HuH-7 (cell line): ENCODE measurements at regions not wholly inside any gene's neighbourhood (a gene's known extent, or its start where the extent isn't known, plus 50 kb on each side); places are given as distances from the start of the nearest gene placed in this dataset.
"Not testable (repeated sequence)": the region's sequence is repeated elsewhere in the genome, so short reads cannot be mapped to it uniquely, and the experiment has no call there.

Source experiments
- DNase-seq: peaks from one replicate; pipeline ENCODE4 v3.0.0; 2011; ENCODE audit warnings: low spot score

- no peak for DNase-seq
These were observed 2750.6 kb downstream of the PCDH7 start for GRCh38 chr4:33470805-33471204.

- DNase-seq = no peak
These were observed 2757.5 kb downstream of the PCDH7 start for GRCh38 chr4:33477715-33478114.

GRCh38 chr4:33482773-33483172 is 2761.5 kb downstream of the ARAP2 start:
- DNase-seq = no peak

GRCh38 chr4:33485111-33485510 is 2759.2 kb downstream of the ARAP2 start:
- DNase-seq = no peak

GRCh38 chr4:33493231-33493630 is 2751.1 kb downstream of the ARAP2 start:
- no peak for DNase-seq

- no peak for DNase-seq
These were observed 2750.2 kb downstream of the ARAP2 start for GRCh38 chr4:33494150-33494549.

- not testable (repeated sequence) for DNase-seq
These were observed 2742.7 kb downstream of the ARAP2 start for GRCh38 chr4:33501587-33501986.

- no peak for DNase-seq
These were observed 2731.9 kb downstream of the ARAP2 start for GRCh38 chr4:33512397-33512796.

- DNase-seq = no peak
These were observed 2725.5 kb downstream of the ARAP2 start for GRCh38 chr4:33518856-33519255.

GRCh38 chr4:33532821-33533220 is 2711.5 kb downstream of the ARAP2 start:
- DNase-seq = no peak

- DNase-seq = no peak
These were observed 2707.4 kb downstream of the ARAP2 start for GRCh38 chr4:33536898-33537297.

- DNase-seq = no peak
These were observed 2706.8 kb downstream of the ARAP2 start for GRCh38 chr4:33537527-33537926.

- no peak for DNase-seq
These were observed 2700.3 kb downstream of the ARAP2 start for GRCh38 chr4:33543941-33544450.

GRCh38 chr4:33551244-33551643 is 2693.1 kb downstream of the ARAP2 start:
- no peak for DNase-seq

- no peak for DNase-seq
These were observed 2683.1 kb downstream of the ARAP2 start for GRCh38 chr4:33561259-33561658.

- DNase-seq = no peak
These were observed 2677.7 kb downstream of the ARAP2 start for GRCh38 chr4:33566649-33567048.

- DNase-seq = no peak
These were observed 2666.5 kb downstream of the ARAP2 start for GRCh38 chr4:33577791-33578190.

- DNase-seq = no peak
These were observed 2664.4 kb downstream of the ARAP2 start for GRCh38 chr4:33579951-33580350.

- DNase-seq = no peak
These were observed 2651.6 kb downstream of the ARAP2 start for GRCh38 chr4:33592701-33593100.

GRCh38 chr4:33606951-33607350 is 2637.4 kb downstream of the ARAP2 start:
- no peak for DNase-seq

- DNase-seq = no peak
These were observed 2628.2 kb downstream of the ARAP2 start for GRCh38 chr4:33616121-33616520.

GRCh38 chr4:33625748-33626147 is 2618.6 kb downstream of the ARAP2 start:
- DNase-seq = no peak

- no peak for DNase-seq
These were observed 2618.1 kb downstream of the ARAP2 start for GRCh38 chr4:33626221-33626620.

GRCh38 chr4:33628296-33628695 is 2616.0 kb downstream of the ARAP2 start:
- no peak for DNase-seq

- no peak for DNase-seq
These were observed 2595.3 kb downstream of the ARAP2 start for GRCh38 chr4:33649015-33649414.
